ENCODE measurements at regions not wholly inside any gene's neighbourhood (a gene's known extent, or its start where the extent isn't known, plus 50 kb on each side); places are given as distances from the start of the nearest gene placed in this dataset.
"Not testable (repeated sequence)": the region's sequence is repeated elsewhere in the genome, so short reads cannot be mapped to it uniquely, and the experiment has no call there.

DNA sequence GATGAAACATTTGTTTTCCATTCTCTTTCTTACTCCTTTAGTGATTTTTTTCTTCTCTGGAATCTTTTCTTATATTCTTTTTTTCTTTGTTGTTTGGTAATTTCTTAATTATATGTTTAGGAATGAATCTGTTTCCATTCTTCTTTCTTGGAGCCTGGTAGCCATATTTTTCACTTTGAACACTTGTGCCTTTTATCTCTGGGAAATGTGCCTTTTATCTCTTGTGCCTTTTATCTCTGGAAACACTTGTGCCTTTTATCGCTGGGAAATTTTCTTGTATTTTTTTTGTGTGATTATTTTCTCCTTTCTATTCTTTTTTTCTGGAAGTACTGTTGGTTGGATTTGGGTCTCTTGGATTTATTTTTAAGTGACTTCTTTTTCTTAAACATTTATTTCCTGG, 118.2 kb downstream of the LEPR start:
- no peak for ATAC-seq
- Histone ChIP-seq H3K27ac (ENCODE audit: low read depth, low read length) (no peak overlapping the region), H3K4me1 (ENCODE audit: control insufficient read depth in 2 of 2, insufficient read depth in 2 of 2, low read length in 2 of 2) (no peaks in the 10 kb centered on the region), H3K4me3 (ENCODE audit: low read length) (no peak overlapping the region), H3K36me3 (ENCODE audit: control insufficient read depth in 2 of 3, insufficient read depth in 3 of 3, low read length in 3 of 3) (no peaks in the 10 kb centered on the region), H3K27me3 (ENCODE audit: control insufficient read depth in 2 of 2, insufficient read depth in 2 of 2, low read length in 2 of 2) (no peaks in the 10 kb centered on the region), H3K9me3 (ENCODE audit: control insufficient read depth in 2 of 3, low read length in 3 of 3) (no peaks in the 10 kb centered on the region)
- peaks cover 0 to 24% (median 0%) of the 10 kb centered on the region in 5 donors for H3K27me3 Mint-ChIP-seq
- H3K36me3 Mint-ChIP-seq = peaks cover 0 to 4% (median 0%) of the 10 kb centered on the region in 5 donors
- POLR2A ChIA-PET = no interaction called here
- no peak overlapping the region for H3K27ac Mint-ChIP-seq
- intact Hi-C loops (cut with micrococcal nuclease) = no loop called here
- no peak for DNase-seq
- no peak overlapping the region for H3K4me3 Mint-ChIP-seq
- H3K4me1 Mint-ChIP-seq = peaks cover 0 to 8% (median 4%) of the 10 kb centered on the region in 7 donors
- CTCF ChIA-PET = interaction anchor here (0.7 kb wide), 1 partner anchor 1317 kb away, joined by 4 read pairs; no protein-coding TSS in a partner anchor
- H3K9me3 Mint-ChIP-seq = peaks cover 0 to 17% (median 2%) of the 10 kb centered on the region in 11 donors

DNA sequence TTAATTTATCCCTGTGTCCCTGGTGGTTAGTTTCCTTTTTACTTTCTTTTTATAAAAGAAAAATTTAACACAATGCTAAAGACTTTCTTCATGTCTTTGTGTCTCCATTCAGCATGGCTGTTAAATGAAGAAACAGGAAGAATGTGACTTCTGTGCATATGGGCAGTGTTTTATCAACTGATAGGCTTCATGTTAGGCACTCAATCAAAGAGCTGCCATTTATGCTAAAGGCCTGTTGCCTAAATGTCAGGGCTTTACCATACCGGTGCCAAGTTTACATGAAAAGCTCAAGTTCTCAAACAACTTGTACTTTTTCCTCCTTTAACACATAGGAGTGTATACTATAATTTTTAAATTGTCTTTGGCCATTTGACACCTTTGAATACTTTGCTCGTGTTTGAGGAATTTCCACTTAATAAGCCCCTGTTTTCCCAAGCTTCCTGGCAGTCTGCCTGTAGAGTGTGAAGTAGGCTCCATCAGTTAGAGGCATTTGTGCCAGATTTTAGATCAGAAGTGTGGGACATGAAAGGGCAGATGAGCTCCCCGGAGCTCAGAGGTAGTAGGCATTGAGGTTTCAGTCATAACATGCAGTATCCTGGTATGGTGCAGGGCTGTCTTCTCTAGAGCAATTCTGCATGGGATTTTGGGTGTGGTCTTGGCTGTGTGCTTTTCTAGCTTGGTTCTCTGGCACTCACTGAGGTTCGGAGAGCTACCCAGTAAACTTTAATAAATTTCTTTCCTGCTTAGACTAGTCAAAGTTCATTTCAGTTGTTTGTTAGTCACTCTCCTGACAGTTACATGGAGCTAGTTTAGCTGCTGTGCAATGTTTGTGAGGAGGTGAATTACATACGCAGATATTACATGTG, 119.0 kb downstream of the LEPR start:
- no peak overlapping the region for H3K27ac ChIP-seq (ENCODE audit: low read depth, low read length)
- no peak overlapping the region for H3K4me3 ChIP-seq (ENCODE audit: low read length)
- H3K9me3 ChIP-seq (ENCODE audit: control insufficient read depth in 2 of 3, low read length in 3 of 3) = no peaks in the 10 kb centered on the region
- CTCF ChIA-PET = interaction anchor here (0.7 kb wide), 1 partner anchor 1318 kb away, joined by 4 read pairs; no protein-coding TSS in a partner anchor
- Mint-ChIP-seq H3K36me3 (peaks cover 0 to 4% (median 0%) of the 10 kb centered on the region in 5 donors), H3K4me1 (peaks cover 0 to 8% (median 4%) of the 10 kb centered on the region in 7 donors), H3K9me3 (peaks cover 0 to 20% (median 6%) of the 10 kb centered on the region in 11 donors), H3K4me3 (no peak overlapping the region), H3K27ac (no peak overlapping the region), H3K27me3 (peaks cover 0 to 20% (median 0%) of the 10 kb centered on the region in 5 donors)
- H3K4me1 ChIP-seq (ENCODE audit: control insufficient read depth in 2 of 2, insufficient read depth in 2 of 2, low read length in 2 of 2) = no peaks in the 10 kb centered on the region
- no peaks in the 10 kb centered on the region for H3K27me3 ChIP-seq (ENCODE audit: control insufficient read depth in 2 of 2, insufficient read depth in 2 of 2, low read length in 2 of 2)
- intact Hi-C loops (cut with micrococcal nuclease) = no loop called here
- no peaks in the 10 kb centered on the region for H3K36me3 ChIP-seq (ENCODE audit: control insufficient read depth in 2 of 3, insufficient read depth in 3 of 3, low read length in 3 of 3)
- DNase-seq (no peak), ATAC-seq (no peak)
- POLR2A ChIA-PET = no interaction called here

DNA sequence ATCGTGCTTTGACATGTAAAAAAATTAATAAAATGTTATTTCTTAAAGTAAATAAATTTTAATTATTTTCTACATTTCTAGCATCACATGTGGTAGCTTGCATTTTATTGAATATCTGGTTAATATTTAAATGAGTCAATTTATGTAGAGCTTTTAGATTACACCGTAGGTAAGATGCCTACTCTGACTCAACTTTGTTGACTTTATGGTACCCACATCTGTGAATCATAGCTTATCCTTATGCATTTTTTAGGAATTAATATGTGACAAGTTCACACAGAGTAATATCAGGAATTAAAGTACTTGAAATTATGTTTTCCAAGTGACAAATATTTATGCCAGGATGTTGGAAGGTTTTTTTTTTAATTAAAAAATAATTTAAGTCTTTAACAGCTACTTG, 120.7 kb downstream of the LEPR start:
- no peak overlapping the region for H3K4me3 ChIP-seq (ENCODE audit: low read length)
- ATAC-seq = no peak
- ChIA-PET CTCF (no interaction called here), POLR2A (no interaction called here)
- H3K27me3 Mint-ChIP-seq = peaks cover 0 to 15% (median 0%) of the 10 kb centered on the region in 5 donors
- H3K27ac ChIP-seq (ENCODE audit: low read depth, low read length) = no peak overlapping the region
- no peaks in the 10 kb centered on the region for H3K9me3 ChIP-seq (ENCODE audit: control insufficient read depth in 2 of 3, low read length in 3 of 3)
- H3K4me3 Mint-ChIP-seq = no peak overlapping the region
- H3K36me3 ChIP-seq (ENCODE audit: control insufficient read depth in 2 of 3, insufficient read depth in 3 of 3, low read length in 3 of 3) = no peaks in the 10 kb centered on the region
- DNase-seq = no peak
- peaks cover 0 to 4% (median 0%) of the 10 kb centered on the region in 5 donors for H3K36me3 Mint-ChIP-seq
- no peak overlapping the region for H3K27ac Mint-ChIP-seq
- peaks cover 0 to 8% (median 4%) of the 10 kb centered on the region in 7 donors for H3K4me1 Mint-ChIP-seq
- intact Hi-C loops (cut with micrococcal nuclease) = no loop called here
- H3K27me3 ChIP-seq (ENCODE audit: control insufficient read depth in 2 of 2, insufficient read depth in 2 of 2, low read length in 2 of 2) = no peaks in the 10 kb centered on the region
- peaks cover 0 to 20% (median 6%) of the 10 kb centered on the region in 11 donors for H3K9me3 Mint-ChIP-seq
- H3K4me1 ChIP-seq (ENCODE audit: control insufficient read depth in 2 of 2, insufficient read depth in 2 of 2, low read length in 2 of 2) = no peaks in the 10 kb centered on the region

DNA sequence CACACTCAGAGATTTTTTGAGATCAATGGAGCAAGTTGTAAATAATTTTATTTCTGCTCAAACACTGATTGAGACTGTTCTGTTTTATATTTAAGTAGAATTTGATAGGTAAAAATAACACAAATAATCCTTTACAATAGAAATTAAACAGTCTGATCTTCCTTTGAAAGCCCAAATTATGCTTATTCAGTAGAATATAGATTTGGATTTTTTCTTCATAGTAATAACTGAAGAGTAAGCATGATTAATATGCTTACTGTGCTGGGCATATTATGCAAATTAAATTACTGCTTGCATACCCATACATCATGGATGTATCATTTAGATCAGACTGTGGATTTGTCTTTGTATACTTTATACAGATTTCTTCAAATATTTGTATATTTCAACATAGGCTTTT, 121.4 kb downstream of the LEPR start:
- Mint-ChIP-seq H3K27ac (no peak overlapping the region), H3K4me3 (no peak overlapping the region), H3K36me3 (peaks cover 0 to 4% (median 0%) of the 10 kb centered on the region in 5 donors), H3K9me3 (peaks cover 0 to 24% (median 6%) of the 10 kb centered on the region in 11 donors), H3K4me1 (peaks cover 0 to 8% (median 4%) of the 10 kb centered on the region in 7 donors), H3K27me3 (peaks cover 0 to 11% (median 0%) of the 10 kb centered on the region in 5 donors)
- ATAC-seq (no peak), DNase-seq (no peak)
- ChIA-PET CTCF (no interaction called here), POLR2A (no interaction called here)
- Histone ChIP-seq H3K9me3 (ENCODE audit: control insufficient read depth in 2 of 3, low read length in 3 of 3) (no peaks in the 10 kb centered on the region), H3K4me3 (ENCODE audit: low read length) (no peak overlapping the region), H3K27ac (ENCODE audit: low read depth, low read length) (no peak overlapping the region), H3K27me3 (ENCODE audit: control insufficient read depth in 2 of 2, insufficient read depth in 2 of 2, low read length in 2 of 2) (no peaks in the 10 kb centered on the region), H3K36me3 (ENCODE audit: control insufficient read depth in 2 of 3, insufficient read depth in 3 of 3, low read length in 3 of 3) (no peaks in the 10 kb centered on the region), H3K4me1 (ENCODE audit: control insufficient read depth in 2 of 2, insufficient read depth in 2 of 2, low read length in 2 of 2) (no peaks in the 10 kb centered on the region)
- intact Hi-C loops (cut with micrococcal nuclease) = no loop called here

DNA sequence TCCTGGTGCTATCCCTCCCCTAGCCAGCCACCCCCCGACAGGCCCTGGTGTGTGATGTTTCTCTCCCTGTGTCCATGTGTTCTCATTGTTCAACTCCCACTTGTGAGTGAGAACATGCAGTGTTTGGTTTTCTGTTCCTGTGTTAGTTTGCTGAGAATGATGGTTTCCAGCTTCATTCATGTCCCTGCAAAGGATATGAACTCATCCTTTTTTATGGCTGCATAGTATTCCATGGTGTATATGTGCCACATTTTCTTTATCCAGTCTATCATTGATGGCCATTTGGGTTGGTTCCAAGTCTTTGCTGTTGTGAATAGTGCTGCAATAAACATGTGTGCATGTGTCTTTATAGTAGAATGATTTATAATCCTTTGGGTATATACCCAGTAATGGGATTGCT, 122.1 kb downstream of the LEPR start:
- intact Hi-C loops (cut with micrococcal nuclease); H3K27me3 Mint-ChIP-seq; H3K27me3 ChIP-seq (ENCODE audit: control insufficient read depth in 2 of 2, insufficient read depth in 2 of 2, low read length in 2 of 2); H3K4me1 ChIP-seq (ENCODE audit: control insufficient read depth in 2 of 2, insufficient read depth in 2 of 2, low read length in 2 of 2); H3K4me3 Mint-ChIP-seq; CTCF ChIA-PET; H3K4me1 Mint-ChIP-seq; H3K36me3 Mint-ChIP-seq; ATAC-seq; H3K9me3 ChIP-seq (ENCODE audit: control insufficient read depth in 2 of 3, low read length in 3 of 3); H3K36me3 ChIP-seq (ENCODE audit: control insufficient read depth in 2 of 3, insufficient read depth in 3 of 3, low read length in 3 of 3); DNase-seq; POLR2A ChIA-PET; H3K27ac Mint-ChIP-seq; H3K4me3 ChIP-seq (ENCODE audit: low read length); H3K27ac ChIP-seq (ENCODE audit: low read depth, low read length): not testable (repeated sequence)
- peaks cover 0 to 25% (median 6%) of the 10 kb centered on the region in 11 donors for H3K9me3 Mint-ChIP-seq

DNA sequence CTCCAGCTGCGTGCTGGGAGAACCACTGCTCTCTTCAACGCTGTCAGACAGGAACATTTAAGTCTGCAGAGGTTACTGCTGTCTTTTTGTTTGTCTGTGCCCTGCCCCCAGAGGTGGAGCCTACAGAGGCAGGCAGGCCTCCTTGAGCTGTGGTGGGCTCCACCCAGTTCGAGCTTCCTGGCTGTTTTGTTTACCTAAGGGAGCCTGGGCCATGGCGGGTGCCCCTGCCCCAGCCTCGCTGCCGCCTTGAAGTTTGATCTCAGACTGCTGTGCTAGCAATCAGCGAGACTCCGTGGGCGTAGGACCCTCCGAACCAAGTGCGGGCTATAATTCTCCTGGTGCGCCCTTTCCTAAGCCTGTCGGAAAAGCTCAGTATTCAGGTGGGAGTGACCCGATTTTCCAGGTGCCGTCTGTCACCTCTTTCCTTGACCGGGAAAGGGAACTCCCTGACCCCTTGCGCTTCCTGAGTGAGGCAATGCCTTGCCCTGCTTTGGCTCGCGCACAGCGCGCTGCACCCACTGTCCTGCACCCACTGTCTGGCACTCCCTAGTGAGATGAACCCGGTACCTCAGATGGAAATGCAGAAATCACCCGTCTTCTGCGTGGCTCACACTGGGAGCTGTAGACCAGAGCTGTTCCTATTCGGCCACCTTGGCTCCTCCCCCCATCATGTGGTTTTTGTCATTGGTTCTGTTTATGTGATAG, 130.0 kb downstream of the LEPR start:
- peaks cover 11 to 60% (median 28%) of the 10 kb centered on the region in 11 donors for H3K9me3 Mint-ChIP-seq
- H3K9me3 ChIP-seq (ENCODE audit: control insufficient read depth in 2 of 3, low read length in 3 of 3); ATAC-seq; POLR2A ChIA-PET; H3K4me1 Mint-ChIP-seq; H3K27me3 Mint-ChIP-seq; H3K27ac Mint-ChIP-seq; H3K4me3 Mint-ChIP-seq; CTCF ChIA-PET; H3K4me1 ChIP-seq (ENCODE audit: control insufficient read depth in 2 of 2, insufficient read depth in 2 of 2, low read length in 2 of 2); DNase-seq; intact Hi-C loops (cut with micrococcal nuclease); H3K27me3 ChIP-seq (ENCODE audit: control insufficient read depth in 2 of 2, insufficient read depth in 2 of 2, low read length in 2 of 2); H3K4me3 ChIP-seq (ENCODE audit: low read length); H3K36me3 ChIP-seq (ENCODE audit: control insufficient read depth in 2 of 3, insufficient read depth in 3 of 3, low read length in 3 of 3); H3K27ac ChIP-seq (ENCODE audit: low read depth, low read length): not testable (repeated sequence)
- peaks cover 0 to 16% (median 8%) of the 10 kb centered on the region in 5 donors for H3K36me3 Mint-ChIP-seq
